ENCODE measurements at regions not wholly inside any gene's neighbourhood (a gene's known extent, or its start where the extent isn't known, plus 50 kb on each side); places are given as distances from the start of the nearest gene placed in this dataset.

- Histone ChIP-seq H4K20me1 (ENCODE audit: control insufficient read depth, insufficient read depth) (no peaks in the 10 kb centered on the region), H3K27ac (ENCODE audit: control insufficient read depth, insufficient read depth) (no peak overlapping the region), H3K4me1 (ENCODE audit: control insufficient read depth, insufficient read depth, low read length) (no peaks in the 10 kb centered on the region), H3K36me3 (ENCODE audit: control insufficient read depth in 2 of 2, insufficient read depth in 2 of 2, low read length in 1 of 2) (no peaks in the 10 kb centered on the region), H3K9me3 (replicated peaks; ENCODE audit: control insufficient read depth, insufficient read depth, low read length) (no peaks in the 10 kb centered on the region; the same call in 2 of the 3 replicates), H3K27me3 (replicated peaks in 1 of 2; ENCODE audit: control insufficient read depth in 2 of 2, insufficient read depth in 2 of 2, low read length in 1 of 2) (no peaks in the 10 kb centered on the region), H3K4me3 (no peak overlapping the region), H3K9ac (ENCODE audit: control insufficient read depth, insufficient read depth, low read length) (no peak overlapping the region), H3K79me2 (ENCODE audit: control insufficient read depth, insufficient read depth, low read length) (no peaks in the 10 kb centered on the region), H3K4me2 (ENCODE audit: control insufficient read depth, insufficient read depth) (no peak overlapping the region), H2AFZ (ENCODE audit: control insufficient read depth, low read depth, low read length) (no peak overlapping the region)
- ATAC-seq: no peak
- FAIRE-seq: no peak
- DNase-seq (ENCODE audit: low read depth, low spot score): no peak
- POLR2A ChIA-PET: no interaction called here
- in situ Hi-C loops (cut with MboI) (no loop called here), intact Hi-C loops (cut with micrococcal nuclease; ENCODE audit: unreplicated experiment) (no loop called here)
- TF ChIP-seq SUPT20H (IDR thresholded peaks at IDR 0.05; ENCODE audit: borderline replicate concordance, control insufficient read depth, low read depth, low read length): no peak
- TF ChIP-seq ZNF592 (IDR thresholded peaks at IDR 0.05): no peak
- no peak for TF ChIP-seq YY1 (IDR thresholded peaks at IDR 0.05; ENCODE audit: low read depth, low read length)
- no peak for TF ChIP-seq PAX5 (IDR thresholded peaks at IDR 0.05; ENCODE audit: borderline replicate concordance, low read depth, low read length)
- CTCF ChIA-PET: interaction anchor here (1.0 to 1.3 kb wide), 2 partner anchors 17 to 989 kb away, joined by 3 to 5 read pairs; no protein-coding TSS in a partner anchor
- RAD21 ChIA-PET (ENCODE audit: unreplicated experiment): no interaction called here
- SMC1A ChIA-PET (ENCODE audit: uncharacterized antibody, unreplicated experiment): interaction anchor here (1.3 kb wide), 1 partner anchor 17 kb away, joined by 9 read pairs; no protein-coding TSS in a partner anchor
- no TSS peak for BruUV-seq (replicated peaks)
- WGBS (ENCODE audit: insufficient coverage, insufficient replicate concordance, low lambda C conversion rate, missing lambda C conversion rate): 23% methylated on average over 4 of the region's 4 CpGs
These were observed 67.2 kb upstream of the CD180 start for GRCh38 chr5:67263656-67264408.
